CD4-positive, alpha-beta memory T cell (primary cell): ENCODE measurements at regions not wholly inside any gene's neighbourhood (a gene's known extent, or its start where the extent isn't known, plus 50 kb on each side); places are given as distances from the start of the nearest gene placed in this dataset.

Experiments used
- CTCF ChIA-PET: fragments of 350-600 bp; sonication (Branson Sonifier 250); formaldehyde crosslinking; loops from one replicate; lab custom pipeline; 2021; ENCODE audit warnings: inconsistent platforms; ENCODE audit not compliant: partially characterized antibody; lab: Charles Lee
- POLR2A ChIA-PET: fragments of 350-600 bp; sonication (Branson Sonifier 250); formaldehyde crosslinking; loops from one replicate; lab custom pipeline; 2021; ENCODE audit not compliant: partially characterized antibody; lab: Charles Lee
- DNase-seq, 5 donors: peaks; one replicate each; pipeline versions ENCODE4 v3.0.0 to v3.0.0-alpha.2; 2020 to 2022; ENCODE audit warnings: mixed read lengths in 1 of 5
- H3K27ac ChIP-seq: one replicate; pipeline ENCODE4 v1.7.0; 2013; ENCODE audit warnings: low read depth, low read length
- H3K27me3 ChIP-seq: 2 replicates; pipeline ENCODE4 v1.7.0; 2013; ENCODE audit warnings: mild to moderate bottlenecking, low read length, moderate library complexity; ENCODE audit not compliant: insufficient read depth
- H3K36me3 ChIP-seq: 2 replicates; pipeline ENCODE4 v1.7.0; 2013; ENCODE audit warnings: mild to moderate bottlenecking, low read length, moderate library complexity; ENCODE audit not compliant: insufficient read depth
- H3K4me1 ChIP-seq: 2 replicates; pipeline ENCODE4 v1.7.0; 2013; ENCODE audit warnings: mild to moderate bottlenecking, low read length, moderate library complexity; ENCODE audit not compliant: insufficient read depth
- H3K4me3 ChIP-seq, 2 donors: one replicate each; pipeline ENCODE4 v1.7.0; 2013; ENCODE audit warnings: low read length in 2 of 2, mild to moderate bottlenecking in 1 of 2
- H3K9me3 ChIP-seq, 2 donors: one replicate each; pipeline ENCODE4 v1.7.0; 2013; ENCODE audit warnings: low read length in 2 of 2, control low read depth in 1 of 2; ENCODE audit not compliant: control insufficient read depth in 1 of 2
- H3K27ac Mint-ChIP-seq, 7 donors: one replicate each; pipeline ENCODE4 v1.8.0; 2020 to 2021; ENCODE audit warnings: mixed read lengths in 7 of 7, mild to moderate bottlenecking in 6 of 7, inconsistent platforms in 3 of 7, moderate library complexity in 3 of 7
- H3K27me3 Mint-ChIP-seq, 2 donors: one replicate each; pipeline ENCODE4 v1.8.0; 2020 to 2021; ENCODE audit warnings: mixed read lengths in 2 of 2
- H3K36me3 Mint-ChIP-seq, 2 donors: one replicate each; pipeline ENCODE4 v1.8.0; 2020 to 2021; ENCODE audit warnings: mixed read lengths in 2 of 2, inconsistent platforms in 1 of 2, mild to moderate bottlenecking in 1 of 2
- H3K4me1 Mint-ChIP-seq, 4 donors: one replicate each; pipeline ENCODE4 v1.8.0; 2020 to 2021; ENCODE audit warnings: mixed read lengths in 4 of 4, mild to moderate bottlenecking in 1 of 4
- H3K4me3 Mint-ChIP-seq, 8 donors: one replicate each; pipeline ENCODE4 v1.8.0; 2020 to 2021; ENCODE audit warnings: mixed read lengths in 8 of 8, mild to moderate bottlenecking in 7 of 8, moderate library complexity in 6 of 8, inconsistent platforms in 3 of 8
- H3K9me3 Mint-ChIP-seq, 8 donors: one replicate each; pipeline ENCODE4 v1.8.0; 2020 to 2021; ENCODE audit warnings: mixed read lengths in 8 of 8, mild to moderate bottlenecking in 5 of 8, inconsistent platforms in 3 of 8, moderate library complexity in 1 of 8
- intact Hi-C: fragments of 100-400 bp; cut with micrococcal nuclease; formaldehyde crosslinking; loops from one replicate; pipeline ENCODE4 v1.15.1; 2023

DNA sequence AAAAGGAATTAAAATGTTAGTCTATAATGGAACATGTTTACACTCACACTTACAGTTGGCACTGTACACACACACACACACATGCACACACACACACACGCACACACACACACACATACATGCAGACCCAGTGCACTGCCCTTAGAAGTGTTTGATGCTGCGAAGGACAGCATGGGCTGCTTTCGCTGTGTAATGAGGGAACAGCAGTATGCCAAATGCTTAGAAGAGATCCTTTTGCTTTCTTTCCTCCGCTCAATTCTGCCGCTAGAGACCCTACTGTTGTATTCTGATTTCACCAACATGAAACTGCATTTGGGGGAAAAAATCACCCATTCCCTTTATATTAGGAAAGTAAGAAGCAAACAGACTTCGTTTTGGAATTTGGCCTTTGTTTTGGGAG lies 217.9 kb downstream of the ENGASE start:
- Mint-ChIP-seq H3K4me1 (no peaks in the 10 kb centered on the region), H3K27me3 (peaks cover 25 to 35% of the 10 kb centered on the region in 2 donors), H3K27ac (no peak overlapping the region), H3K36me3 (no peaks in the 10 kb centered on the region), H3K9me3 (peaks cover 0 to 6% (median 0%) of the 10 kb centered on the region in 8 donors), H3K4me3 (no peak overlapping the region)
- Histone ChIP-seq H3K27me3 (no peaks in the 10 kb centered on the region), H3K4me3 (no peak overlapping the region), H3K9me3 (no peaks in the 10 kb centered on the region), H3K4me1 (no peaks in the 10 kb centered on the region), H3K36me3 (no peaks in the 10 kb centered on the region), H3K27ac (no peak overlapping the region)
- no peak for DNase-seq
- POLR2A ChIA-PET, result no interaction called here
- CTCF ChIA-PET, result interaction anchor here (1.0 kb wide), 1 partner anchor 99 kb away, joined by 3 read pairs; no protein-coding TSS in a partner anchor
- intact Hi-C loops, result no loop called here

DNA sequence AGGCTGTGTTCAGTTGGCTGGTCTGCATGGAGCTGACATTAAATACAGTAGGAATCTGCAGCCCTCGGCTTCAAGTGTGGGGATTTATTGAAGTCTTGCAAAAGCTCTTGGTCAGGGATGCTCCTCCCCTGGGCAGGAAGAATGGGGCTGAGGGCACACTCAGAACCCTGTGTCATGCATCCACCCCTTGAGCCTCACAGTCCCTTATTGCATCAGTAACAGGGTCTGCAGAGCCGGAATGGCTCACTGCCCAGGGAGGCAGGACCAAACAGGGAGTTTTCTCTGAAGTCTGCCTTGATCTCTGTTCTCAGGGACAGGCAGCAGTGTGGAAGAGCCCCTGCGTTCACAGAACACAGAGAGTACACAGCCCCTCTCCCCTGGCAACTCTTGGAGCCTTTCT lies 216.8 kb downstream of the ENGASE start:
- Mint-ChIP-seq H3K27ac (no peak overlapping the region), H3K4me3 (no peak overlapping the region), H3K9me3 (peaks cover 0 to 6% (median 0%) of the 10 kb centered on the region in 8 donors), H3K27me3 (peaks cover 25 to 30% of the 10 kb centered on the region in 2 donors), H3K36me3 (no peaks in the 10 kb centered on the region), H3K4me1 (no peaks in the 10 kb centered on the region)
- Histone ChIP-seq H3K4me1 (no peaks in the 10 kb centered on the region), H3K9me3 (no peaks in the 10 kb centered on the region), H3K4me3 (no peak overlapping the region), H3K36me3 (no peaks in the 10 kb centered on the region), H3K27me3 (no peaks in the 10 kb centered on the region), H3K27ac (no peak overlapping the region)
- POLR2A ChIA-PET, result no interaction called here
- intact Hi-C loops, result no loop called here
- no peak for DNase-seq
- CTCF ChIA-PET, result interaction anchor here (1.0 kb wide), 1 partner anchor 100 kb away, joined by 3 read pairs; no protein-coding TSS in a partner anchor

- Mint-ChIP-seq H3K4me1 (no peaks in the 10 kb centered on the region), H3K9me3 (peaks cover 0 to 6% (median 0%) of the 10 kb centered on the region in 8 donors), H3K27ac (no peak overlapping the region), H3K27me3 (peaks cover 25 to 33% of the 10 kb centered on the region in 2 donors), H3K4me3 (no peak overlapping the region), H3K36me3 (no peaks in the 10 kb centered on the region)
- Histone ChIP-seq H3K36me3 (no peaks in the 10 kb centered on the region), H3K9me3 (no peaks in the 10 kb centered on the region), H3K27ac (no peak overlapping the region), H3K4me1 (no peaks in the 10 kb centered on the region), H3K4me3 (no peak overlapping the region), H3K27me3 (no peaks in the 10 kb centered on the region)
- ChIA-PET POLR2A (no interaction called here), CTCF (no interaction called here)
- DNase-seq, result no peak
- intact Hi-C loops, result no loop called here
Observed at GRCh38 chr17:79290726-79291125, 216.1 kb downstream of the ENGASE start.

GRCh38 chr17:79288950-79289349 lies 214.3 kb downstream of the ENGASE start:
- intact Hi-C loops, result no loop called here

GRCh38 chr17:79286440-79286839 lies 211.8 kb downstream of the ENGASE start:
- Histone ChIP-seq H3K9me3 (no peaks in the 10 kb centered on the region), H3K27me3 (no peaks in the 10 kb centered on the region), H3K4me1 (no peaks in the 10 kb centered on the region), H3K27ac (no peak overlapping the region), H3K36me3 (no peaks in the 10 kb centered on the region), H3K4me3 (no peak overlapping the region)
- CTCF ChIA-PET, result no interaction called here
- Mint-ChIP-seq H3K4me1 (no peaks in the 10 kb centered on the region), H3K9me3 (no peaks in the 10 kb centered on the region), H3K36me3 (no peaks in the 10 kb centered on the region), H3K4me3 (no peak overlapping the region), H3K27ac (no peak overlapping the region), H3K27me3 (peaks cover 23 to 26% of the 10 kb centered on the region in 2 donors)
- no peak for DNase-seq
- POLR2A ChIA-PET, result no interaction called here
- intact Hi-C loops, result no loop called here

More at GRCh38 chr17:79288950-79289349, 214.3 kb downstream of the ENGASE start:
- peaks cover 16 to 26% of the 10 kb centered on the region in 2 donors for H3K27me3 Mint-ChIP-seq
- DNase-seq, result no peak
- H3K4me1 Mint-ChIP-seq, result no peaks in the 10 kb centered on the region
- Histone ChIP-seq H3K4me1 (no peaks in the 10 kb centered on the region), H3K9me3 (no peaks in the 10 kb centered on the region), H3K27me3 (no peaks in the 10 kb centered on the region), H3K4me3 (no peak overlapping the region), H3K27ac (no peak overlapping the region), H3K36me3 (no peaks in the 10 kb centered on the region)
- H3K9me3 Mint-ChIP-seq, result peaks cover 0 to 6% (median 0%) of the 10 kb centered on the region in 8 donors
- H3K27ac Mint-ChIP-seq, result no peak overlapping the region
- ChIA-PET POLR2A (no interaction called here), CTCF (no interaction called here)
- no peaks in the 10 kb centered on the region for H3K36me3 Mint-ChIP-seq
- no peak overlapping the region for H3K4me3 Mint-ChIP-seq

GRCh38 chr17:79285973-79286372 lies 211.3 kb downstream of the ENGASE start:
- Mint-ChIP-seq H3K27ac (no peak overlapping the region), H3K27me3 (peaks cover 21 to 25% of the 10 kb centered on the region in 2 donors), H3K4me1 (no peaks in the 10 kb centered on the region), H3K9me3 (no peaks in the 10 kb centered on the region), H3K4me3 (no peak overlapping the region), H3K36me3 (no peaks in the 10 kb centered on the region)
- Histone ChIP-seq H3K27ac (no peak overlapping the region), H3K4me3 (no peak overlapping the region), H3K27me3 (no peaks in the 10 kb centered on the region), H3K36me3 (no peaks in the 10 kb centered on the region), H3K4me1 (no peaks in the 10 kb centered on the region), H3K9me3 (no peaks in the 10 kb centered on the region)
- ChIA-PET CTCF (no interaction called here), POLR2A (no interaction called here)
- no peak for DNase-seq
- intact Hi-C loops, result no loop called here

GRCh38 chr17:79282294-79282693 lies 207.7 kb downstream of the ENGASE start:
- H3K27me3 Mint-ChIP-seq, result peaks cover 8 to 12% of the 10 kb centered on the region in 2 donors
- Histone ChIP-seq H3K27ac (no peak overlapping the region), H3K4me1 (no peaks in the 10 kb centered on the region), H3K4me3 (no peak overlapping the region), H3K9me3 (no peaks in the 10 kb centered on the region), H3K27me3 (no peaks in the 10 kb centered on the region), H3K36me3 (no peaks in the 10 kb centered on the region)
- POLR2A ChIA-PET, result no interaction called here
- DNase-seq, result no peak
- H3K4me3 Mint-ChIP-seq, result no peak overlapping the region
- no peaks in the 10 kb centered on the region for H3K4me1 Mint-ChIP-seq
- H3K9me3 Mint-ChIP-seq, result no peaks in the 10 kb centered on the region
- no peaks in the 10 kb centered on the region for H3K36me3 Mint-ChIP-seq
- H3K27ac Mint-ChIP-seq, result no peak overlapping the region
- CTCF ChIA-PET, result no interaction called here
- intact Hi-C loops, result no loop called here

GRCh38 chr17:79281803-79282202 lies 207.2 kb downstream of the ENGASE start:
- POLR2A ChIA-PET, result no interaction called here
- H3K4me1 Mint-ChIP-seq, result no peaks in the 10 kb centered on the region
- no peak for DNase-seq
- no peaks in the 10 kb centered on the region for H3K36me3 Mint-ChIP-seq
- CTCF ChIA-PET, result no interaction called here
- no peaks in the 10 kb centered on the region for H3K9me3 Mint-ChIP-seq
- no peaks in the 10 kb centered on the region for H3K27me3 ChIP-seq
- H3K9me3 ChIP-seq, result no peaks in the 10 kb centered on the region
- no peak overlapping the region for H3K4me3 Mint-ChIP-seq
- no peak overlapping the region for H3K27ac ChIP-seq
- no peaks in the 10 kb centered on the region for H3K36me3 ChIP-seq
- H3K4me1 ChIP-seq, result no peaks in the 10 kb centered on the region
- H3K4me3 ChIP-seq, result no peak overlapping the region
- intact Hi-C loops, result no loop called here
- no peak overlapping the region for H3K27ac Mint-ChIP-seq
- H3K27me3 Mint-ChIP-seq, result peaks cover 8 to 12% of the 10 kb centered on the region in 2 donors
